Esophagus squamous epithelium (tissue), 5 donors: ENCODE measurements at regions not wholly inside any gene's neighbourhood (a gene's known extent, or its start where the extent isn't known, plus 50 kb on each side); places are given as distances from the start of the nearest gene placed in this dataset.

Source experiments
- DNase-seq: peaks from one replicate; lab custom pipeline; 2025; lab: John Stamatoyannopoulos, UW
- H3K27ac ChIP-seq, 4 donors: fragments of 200-600 bp; sonication (generic); one replicate each; pipeline ENCODE4 v1.5.1; 2016 to 2019; ENCODE audit warnings: mild to moderate bottlenecking in 1 of 4
- H3K27me3 ChIP-seq, 4 donors: fragments of 200-600 bp; sonication (generic); 1 replicate in 3 of 4; 2 replicates in 1 of 4; pipeline versions ENCODE4 v1.5.1 to v1.6.0; 2017 to 2021; ENCODE audit warnings: antibody characterized with exemption in 1 of 4
- H3K36me3 ChIP-seq, 3 donors: fragments of 200-600 bp; sonication (generic); one replicate each; pipeline ENCODE4 v1.5.1; 2016 to 2019
- H3K4me1 ChIP-seq, 3 donors: fragments of 200-600 bp; sonication (generic); one replicate each; pipeline ENCODE4 v1.5.1; 2017 to 2019
- H3K4me3 ChIP-seq, 4 donors: fragments of 200-600 bp; sonication (generic); 1 replicate in 3 of 4; 2 replicates in 1 of 4; pipeline ENCODE4 v1.5.1; 2016 to 2019; ENCODE audit warnings: mild to moderate bottlenecking in 2 of 4, moderate library complexity in 1 of 4
- H3K9me3 ChIP-seq, 3 donors: fragments of 200-600 bp; sonication (generic); one replicate each; pipeline ENCODE4 v1.5.1; 2016 to 2019
- POLR2A ChIP-seq, 4 donors: fragments of 450-650 bp; IDR thresholded peaks; one replicate each; pipeline ENCODE4 v1.6.1; 2017; ENCODE audit warnings: antibody characterized with exemption in 4 of 4, mild to moderate bottlenecking in 4 of 4, moderate library complexity in 3 of 4
- WGBS, 2 donors: methylation state at CpG; one replicate each; pipeline ENCODE4 v1.1.5; 2018; 5-methylcytosine and 5-hydroxymethylcytosine counted together
- intact Hi-C: fragments of 100-400 bp; cut with DNase I; formaldehyde crosslinking; loops from one replicate; pipeline ENCODE4 v1.15.0; 2022
- TF ChIP-seq, protein P1 (sequence below), 6 experiments: fragments of 450-650 bp in 4 of 6; fragments of 200-600 bp in 2 of 6; sonication (generic) in 2 of 6; IDR thresholded peaks; one replicate each; pipeline ENCODE4 v1.5.1; 2016 to 2019; ENCODE audit warnings: antibody characterized with exemption in 6 of 6, mild to moderate bottlenecking in 4 of 6, moderate library complexity in 4 of 6
- donor health status: DM: yes; HTN: yes; CAD: no.

DNA sequence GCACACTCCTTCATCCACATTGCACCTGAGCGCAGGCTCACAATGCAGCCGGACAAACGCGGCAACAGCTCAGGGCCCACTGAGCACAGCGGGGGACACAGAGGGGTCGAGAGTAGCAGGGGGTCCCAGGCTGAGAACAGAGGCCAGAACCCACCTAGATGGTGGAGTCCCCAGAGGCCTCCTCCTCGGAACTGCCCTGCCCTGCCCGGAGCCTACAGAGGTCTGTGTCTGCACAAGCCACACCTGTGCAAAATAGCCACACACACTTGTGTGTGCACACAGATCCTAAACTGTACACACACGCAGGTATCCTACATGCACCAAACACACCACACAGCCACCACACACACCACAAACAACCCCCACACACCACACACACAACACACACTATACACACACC, 72.8 kb downstream of the TMEM18 start:
- DNase-seq: no peak
- intact Hi-C loops: no loop called here

DNA sequence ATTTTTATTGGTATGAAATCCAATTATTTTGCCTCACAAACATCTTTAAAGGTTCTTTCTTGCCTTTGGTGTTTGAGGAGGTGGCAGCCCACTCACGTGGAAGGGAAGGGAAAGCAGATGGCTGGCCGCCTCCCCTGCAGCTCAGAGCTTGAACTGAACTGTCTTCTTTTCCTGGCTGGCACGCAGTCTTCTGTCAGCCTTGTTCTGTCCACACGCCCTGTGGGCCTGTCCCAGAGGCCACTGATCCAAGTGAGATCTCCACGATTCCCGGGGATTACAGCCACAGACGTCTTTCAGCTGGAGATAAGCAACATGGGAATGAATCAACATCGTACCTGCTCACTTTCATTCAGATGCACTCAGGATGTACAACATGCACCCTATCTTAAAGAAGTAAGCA, 73.3 kb downstream of the TMEM18 start:
- Histone ChIP-seq H3K4me1 (peaks cover 0 to 10% (median 0%) of the 10 kb centered on the region in 3 donors), H3K9me3 (no peaks in the 10 kb centered on the region), H3K4me3 (no peak overlapping the region), H3K27me3 (peaks cover 0 to 46% (median 0%) of the 10 kb centered on the region in 4 donors), H3K27ac (peak overlapping the region in 2 of 4 donors; percentile 30 to 55), H3K36me3 (no peaks in the 10 kb centered on the region)
- DNase-seq: no peak
- WGBS, 2 donors: 66 to 71% methylated on average over 4 to 8 of the region's 8 CpGs
- TF ChIP-seq, protein P1, sequence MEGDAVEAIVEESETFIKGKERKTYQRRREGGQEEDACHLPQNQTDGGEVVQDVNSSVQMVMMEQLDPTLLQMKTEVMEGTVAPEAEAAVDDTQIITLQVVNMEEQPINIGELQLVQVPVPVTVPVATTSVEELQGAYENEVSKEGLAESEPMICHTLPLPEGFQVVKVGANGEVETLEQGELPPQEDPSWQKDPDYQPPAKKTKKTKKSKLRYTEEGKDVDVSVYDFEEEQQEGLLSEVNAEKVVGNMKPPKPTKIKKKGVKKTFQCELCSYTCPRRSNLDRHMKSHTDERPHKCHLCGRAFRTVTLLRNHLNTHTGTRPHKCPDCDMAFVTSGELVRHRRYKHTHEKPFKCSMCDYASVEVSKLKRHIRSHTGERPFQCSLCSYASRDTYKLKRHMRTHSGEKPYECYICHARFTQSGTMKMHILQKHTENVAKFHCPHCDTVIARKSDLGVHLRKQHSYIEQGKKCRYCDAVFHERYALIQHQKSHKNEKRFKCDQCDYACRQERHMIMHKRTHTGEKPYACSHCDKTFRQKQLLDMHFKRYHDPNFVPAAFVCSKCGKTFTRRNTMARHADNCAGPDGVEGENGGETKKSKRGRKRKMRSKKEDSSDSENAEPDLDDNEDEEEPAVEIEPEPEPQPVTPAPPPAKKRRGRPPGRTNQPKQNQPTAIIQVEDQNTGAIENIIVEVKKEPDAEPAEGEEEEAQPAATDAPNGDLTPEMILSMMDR (IDR thresholded peaks at IDR 0.05): no peak
- TF ChIP-seq POLR2A (IDR thresholded peaks at IDR 0.05): no peak
- intact Hi-C loops: no loop called here

More for the DNA sequence above, 72.8 kb downstream of the TMEM18 start:
- no peaks in the 10 kb centered on the region for H3K9me3 ChIP-seq
- peaks cover 0 to 10% (median 0%) of the 10 kb centered on the region in 3 donors for H3K4me1 ChIP-seq
- H3K4me3 ChIP-seq: no peak overlapping the region
- H3K36me3 ChIP-seq: no peaks in the 10 kb centered on the region
- no peak overlapping the region for H3K27ac ChIP-seq
- no peak for TF ChIP-seq POLR2A (IDR thresholded peaks at IDR 0.05)
- TF ChIP-seq, protein P1 (IDR thresholded peaks at IDR 0.05): no peak
- WGBS, 2 donors: 87 to 91% methylated on average over 6 to 9 of the region's 9 CpGs
- H3K27me3 ChIP-seq: peaks cover 0 to 42% (median 0%) of the 10 kb centered on the region in 4 donors

DNA sequence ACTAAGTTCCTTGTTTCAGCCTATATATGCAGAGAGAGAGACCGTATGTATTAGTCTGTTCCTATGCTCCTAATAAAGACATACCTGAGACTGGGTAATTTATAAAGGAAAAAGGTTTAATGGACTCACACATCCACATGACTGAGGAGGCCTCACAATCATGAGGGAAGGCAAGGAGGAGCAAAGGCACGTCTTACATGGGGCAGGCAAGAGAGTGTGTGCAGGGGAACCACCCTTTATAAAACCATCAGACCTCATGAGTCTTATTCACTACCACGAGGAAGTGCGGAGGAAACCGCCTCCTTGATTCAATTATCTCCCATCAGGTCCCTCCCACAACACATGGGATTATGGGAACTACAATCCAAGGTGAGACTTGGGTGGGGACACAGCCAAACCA, 73.8 kb downstream of the TMEM18 start:
- WGBS, 2 donors: 63 to 68% methylated on average over 5 of the region's 5 CpGs
- TF ChIP-seq, protein P1 (IDR thresholded peaks at IDR 0.05): no peak
- no peak for TF ChIP-seq POLR2A (IDR thresholded peaks at IDR 0.05)

DNA sequence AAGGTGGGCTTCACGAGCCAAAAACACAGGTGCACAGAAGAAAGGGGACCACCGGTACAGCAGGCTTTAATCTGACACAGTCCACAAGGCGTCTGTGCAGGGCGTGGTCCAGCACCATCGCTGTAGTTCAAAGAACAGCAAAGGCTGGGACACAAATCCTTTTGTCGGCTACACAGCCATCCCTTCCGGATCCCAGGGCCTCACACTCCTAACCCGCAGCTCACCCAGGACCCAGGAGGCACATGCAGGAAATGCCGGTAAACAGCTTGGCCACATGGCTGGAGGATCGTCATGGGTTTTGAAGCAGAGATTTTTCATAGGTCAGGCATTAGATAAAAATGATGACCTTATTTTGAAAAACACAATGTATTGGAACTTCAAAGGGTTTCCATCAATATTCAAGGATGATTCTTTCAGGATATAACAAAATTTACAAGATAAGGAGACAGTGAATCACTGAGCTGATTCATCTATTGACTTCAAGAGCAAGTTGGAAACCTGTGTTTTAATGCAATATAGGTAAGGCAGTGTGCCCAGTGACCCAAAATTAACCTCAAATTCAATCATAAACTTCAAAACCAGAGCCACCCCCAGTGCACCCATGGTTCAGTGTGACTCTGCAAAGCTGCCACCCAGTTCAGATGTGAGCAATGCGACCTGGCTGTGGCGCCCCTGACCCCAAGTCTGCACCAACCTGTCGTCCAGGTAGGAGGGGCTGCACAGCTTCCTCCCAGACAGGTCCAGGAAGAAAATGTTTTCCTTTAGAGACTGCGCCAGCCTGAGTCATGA, 74.4 kb downstream of the TMEM18 start:
- no peak for TF ChIP-seq POLR2A (IDR thresholded peaks at IDR 0.05)
- DNase-seq: no peak
- WGBS, 2 donors: 55 to 69% methylated on average over 9 to 10 of the region's 14 CpGs
- Histone ChIP-seq H3K36me3 (no peaks in the 10 kb centered on the region), H3K4me1 (peaks cover 0 to 10% (median 0%) of the 10 kb centered on the region in 3 donors), H3K9me3 (no peaks in the 10 kb centered on the region), H3K27ac (peak overlapping the region in 2 of 4 donors; percentile 30 to 55), H3K27me3 (peaks cover 0 to 53% (median 0%) of the 10 kb centered on the region in 4 donors), H3K4me3 (no peak overlapping the region)
- intact Hi-C loops: no loop called here

More for the DNA sequence above, 73.8 kb downstream of the TMEM18 start:
- peaks cover 0 to 47% (median 0%) of the 10 kb centered on the region in 4 donors for H3K27me3 ChIP-seq
- no peak for DNase-seq
- H3K4me1 ChIP-seq: peaks cover 0 to 10% (median 0%) of the 10 kb centered on the region in 3 donors
- H3K4me3 ChIP-seq: no peak overlapping the region
- peak overlapping the region in 2 of 4 donors; percentile 30 to 55 for H3K27ac ChIP-seq
- no peaks in the 10 kb centered on the region for H3K36me3 ChIP-seq
- H3K9me3 ChIP-seq: no peaks in the 10 kb centered on the region
- intact Hi-C loops: no loop called here

DNA sequence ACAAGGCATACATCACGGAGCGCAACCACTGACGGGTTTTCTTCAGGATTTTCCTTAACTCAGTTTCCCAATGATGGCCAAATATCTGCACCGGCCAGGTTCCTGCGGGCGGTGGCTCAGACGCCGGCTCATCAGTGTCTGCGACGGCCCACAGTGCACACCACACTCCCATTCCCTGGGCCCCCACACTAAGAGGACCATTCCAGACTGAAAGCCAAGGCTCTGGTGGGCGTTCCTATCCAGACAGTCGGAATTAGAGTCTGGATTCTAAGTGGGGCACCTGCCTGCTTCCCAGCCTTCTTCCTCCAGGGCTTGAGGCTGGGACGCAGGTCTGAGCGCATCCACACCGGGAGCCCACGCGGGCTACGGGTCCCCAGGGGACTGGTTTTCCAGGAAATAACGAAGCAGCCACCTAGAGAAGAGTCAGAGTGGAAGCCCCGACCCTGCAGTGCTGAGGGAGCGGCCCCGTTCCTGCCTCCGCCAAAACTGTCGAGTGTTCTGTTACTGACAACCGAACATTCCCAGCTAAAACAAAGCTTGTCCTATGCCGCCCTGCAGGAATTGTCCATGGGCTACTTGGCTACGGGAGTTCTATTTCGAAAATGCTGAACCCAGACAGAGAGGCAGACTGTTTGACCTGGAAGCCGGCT, 75.3 kb downstream of the TMEM18 start:
- Histone ChIP-seq H3K27me3 (peaks cover 0 to 54% (median 0%) of the 10 kb centered on the region in 4 donors), H3K4me3 (no peak overlapping the region), H3K9me3 (no peaks in the 10 kb centered on the region), H3K4me1 (peaks cover 0 to 10% (median 0%) of the 10 kb centered on the region in 3 donors), H3K36me3 (no peaks in the 10 kb centered on the region), H3K27ac (no peak overlapping the region)
- DNase-seq: no peak
- no peak for TF ChIP-seq POLR2A (IDR thresholded peaks at IDR 0.05)
- TF ChIP-seq, protein P1 (IDR thresholded peaks at IDR 0.05): no peak
- intact Hi-C loops: no loop called here
- 90 to 92% methylated on average over 11 to 19 of the region's 29 CpGs for WGBS, 2 donors
